GM18867 (cell line): ENCODE measurements at regions not wholly inside any gene's neighbourhood (a gene's known extent, or its start where the extent isn't known, plus 50 kb on each side); places are given as distances from the start of the nearest gene placed in this dataset.
"Not testable (repeated sequence)": the region's sequence is repeated elsewhere in the genome, so short reads cannot be mapped to it uniquely, and the experiment has no call there.

ENCODE experiments used
- ATAC-seq: cut with Tn5 transposase; IDR thresholded peaks from one replicate; pipeline ENCODE4 v1.9.1; 2021; ENCODE audit warnings: mild to moderate bottlenecking, moderate library complexity; ENCODE audit not compliant: unreplicated experiment

- ATAC-seq: no peak
Observed at GRCh38 chr2:21820271-21820670, 696.5 kb downstream of the TDRD15 start.

GRCh38 chr2:21821672-21822227, 698.0 kb downstream of the TDRD15 start:
- no peak for ATAC-seq

- ATAC-seq: no peak
Observed at GRCh38 chr2:21822505-21822904, 698.7 kb downstream of the TDRD15 start.

GRCh38 chr2:21833767-21834166, 710.0 kb downstream of the TDRD15 start:
- no peak for ATAC-seq

- no peak for ATAC-seq
Observed at GRCh38 chr2:21836261-21836660, 712.5 kb downstream of the TDRD15 start.

GRCh38 chr2:21836719-21837118, 713.0 kb downstream of the TDRD15 start:
- no peak for ATAC-seq

GRCh38 chr2:21837168-21837960, 713.6 kb downstream of the TDRD15 start:
- no peak for ATAC-seq

- no peak for ATAC-seq
Observed at GRCh38 chr2:21841341-21841740, 717.6 kb downstream of the TDRD15 start.

- ATAC-seq: not testable (repeated sequence)
Observed at GRCh38 chr2:21850367-21850766, 726.6 kb downstream of the TDRD15 start.

- ATAC-seq: no peak
Observed at GRCh38 chr2:21854938-21855337, 731.2 kb downstream of the TDRD15 start.

- no peak for ATAC-seq
Observed at GRCh38 chr2:21856708-21857107, 732.9 kb downstream of the TDRD15 start.

GRCh38 chr2:21860907-21861306, 737.1 kb downstream of the TDRD15 start:
- ATAC-seq: no peak

GRCh38 chr2:21866316-21866715, 742.5 kb downstream of the TDRD15 start:
- no peak for ATAC-seq

GRCh38 chr2:21887881-21888280, 764.1 kb downstream of the TDRD15 start:
- ATAC-seq: no peak

- ATAC-seq: no peak
Observed at GRCh38 chr2:21890041-21890440, 766.3 kb downstream of the TDRD15 start.

GRCh38 chr2:21890716-21891115, 766.9 kb downstream of the TDRD15 start:
- ATAC-seq: no peak

GRCh38 chr2:21891191-21891590, 767.4 kb downstream of the TDRD15 start:
- no peak for ATAC-seq

- ATAC-seq: no peak
Observed at GRCh38 chr2:21892140-21892539, 768.4 kb downstream of the TDRD15 start.

- ATAC-seq: no peak
Observed at GRCh38 chr2:21895200-21895599, 771.4 kb downstream of the TDRD15 start.

- not testable (repeated sequence) for ATAC-seq
Observed at GRCh38 chr2:21908712-21909380, 785.1 kb downstream of the TDRD15 start.

GRCh38 chr2:21910832-21911507, 787.2 kb downstream of the TDRD15 start:
- peak; percentile 99 for ATAC-seq
